ENCODE measurements at regions not wholly inside any gene's neighbourhood (a gene's known extent, or its start where the extent isn't known, plus 50 kb on each side); places are given as distances from the start of the nearest gene placed in this dataset.

- Histone ChIP-seq H3K9me1 (ENCODE audit: insufficient read depth, low read length) (peaks cover 43% of the 10 kb centered on the region), H3K27me3 (ENCODE audit: control insufficient read depth, insufficient read depth, low read length) (no peaks in the 10 kb centered on the region), H2BK5ac (ENCODE audit: low read depth, low read length, poor library complexity, severe bottlenecking) (peak overlapping the region; percentile 21), H3K4ac (ENCODE audit: low read depth, low read length) (no peak overlapping the region), H3K36me3 (ENCODE audit: control insufficient read depth, insufficient read depth, low read length) (peaks cover 18% of the 10 kb centered on the region), H2AK9ac (replicated peaks; ENCODE audit: low read depth, low read length, poor library complexity) (no peak overlapping the region), H2AK5ac (ENCODE audit: low read depth, low read length) (no peak overlapping the region), H3K27ac (ENCODE audit: insufficient read depth, low read length) (no peak overlapping the region), H4K8ac (ENCODE audit: low read depth in 2 of 2, low read length in 2 of 2) (no peak overlapping the region), H3K4me3 (ENCODE audit: insufficient read depth, low read depth, low read length) (no peak overlapping the region), H3K18ac (ENCODE audit: low read depth, low read length) (no peak overlapping the region), H2AFZ (replicated peaks; ENCODE audit: low read length, poor library complexity) (no peak overlapping the region), H2BK120ac (ENCODE audit: low read depth, low read length) (no peak overlapping the region), H3K9ac (ENCODE audit: low read depth, low read length) (no peak overlapping the region), H3K23ac (ENCODE audit: low read depth, low read length) (no peak overlapping the region), H3K4me1 (ENCODE audit: control insufficient read depth, insufficient read depth, low read length) (peaks cover 35% of the 10 kb centered on the region), H4K5ac (ENCODE audit: low read depth, low read length) (no peak overlapping the region), H4K91ac (ENCODE audit: insufficient read depth, low read depth, low read length) (no peak overlapping the region), H3K4me2 (ENCODE audit: low read depth, low read length) (no peak overlapping the region), H3K56ac (ENCODE audit: extremely low read depth, insufficient read depth, low read length) (no peak overlapping the region), H2BK20ac (ENCODE audit: low read depth, low read length) (no peak overlapping the region), H4K20me1 (ENCODE audit: insufficient read depth, low read length) (peaks cover 94% of the 10 kb centered on the region), H3K9me3 (ENCODE audit: control insufficient read depth, insufficient read depth, low read length) (no peaks in the 10 kb centered on the region), H3K79me1 (ENCODE audit: low read depth in 1 of 2, low read length in 2 of 2) (peaks cover 12 to 81% of the 10 kb centered on the region in 2 experiments), H2BK15ac (ENCODE audit: low read depth, low read length) (no peak overlapping the region), H3K14ac (replicated peaks; ENCODE audit: low read depth, low read length) (no peak overlapping the region)
- BruUV-seq (replicated peaks): no TSS peak
- intact Hi-C loops (cut with micrococcal nuclease): no loop called here
- in situ Hi-C loops (cut with MboI; ENCODE audit: low sequenced_read_pairs): no loop called here
- POLR2A ChIA-PET (ENCODE audit: unreplicated experiment): no interaction called here
- DNase-seq: no peak
- dilution Hi-C loops (cut with HindIII; ENCODE audit: low sequenced_read_pairs, unreplicated experiment): loop anchor here (25.0 kb wide), 1 partner anchor 94 kb away; no protein-coding TSS in a partner anchor
- CTCF ChIA-PET: interaction anchor here (0.7 to 1.3 kb wide), 4 partner anchors 10 to 159 kb away, joined by 3 to 4 read pairs (median 3); no protein-coding TSS in a partner anchor
- TF ChIP-seq BHLHE40 (IDR thresholded peaks at IDR 0.05; ENCODE audit: low read depth, low read length) (no peak), MAZ (IDR thresholded peaks at IDR 0.05; ENCODE audit: borderline replicate concordance, low read depth, low read length) (no peak)
- TF ChIP-seq, protein P1, sequence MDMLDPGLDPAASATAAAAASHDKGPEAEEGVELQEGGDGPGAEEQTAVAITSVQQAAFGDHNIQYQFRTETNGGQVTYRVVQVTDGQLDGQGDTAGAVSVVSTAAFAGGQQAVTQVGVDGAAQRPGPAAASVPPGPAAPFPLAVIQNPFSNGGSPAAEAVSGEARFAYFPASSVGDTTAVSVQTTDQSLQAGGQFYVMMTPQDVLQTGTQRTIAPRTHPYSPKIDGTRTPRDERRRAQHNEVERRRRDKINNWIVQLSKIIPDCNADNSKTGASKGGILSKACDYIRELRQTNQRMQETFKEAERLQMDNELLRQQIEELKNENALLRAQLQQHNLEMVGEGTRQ (IDR thresholded peaks at IDR 0.05; ENCODE audit: low read depth, low read length): no peak
- ATAC-seq (ENCODE audit: low read depth): no peak
These were observed 139.7 kb downstream of the C9orf152 start for GRCh38 chr9:110068212-110068611.

Data from IMR-90 (cell line).